AG04450 (cell line): ENCODE measurements at regions not wholly inside any gene's neighbourhood (a gene's known extent, or its start where the extent isn't known, plus 50 kb on each side); places are given as distances from the start of the nearest gene placed in this dataset.

Experiments used
- CTCF ChIA-PET: fragments of 300-600, 350-600 bp; formaldehyde crosslinking; extraction: SDS; loops from one replicate; lab custom pipeline; 2022; ENCODE audit warnings: antibody characterized with exemption, inconsistent platforms; lab: Charles Lee
- POLR2A ChIA-PET: fragments of 350-600 bp; formaldehyde crosslinking; extraction: SDS; loops from one replicate; lab custom pipeline; 2021; ENCODE audit warnings: antibody characterized with exemption, inconsistent platforms; lab: Yijun Ruan, JAX
- DNase-seq: peaks from one replicate; pipeline ENCODE4 v3.0.0-alpha.2; 2011; ENCODE audit warnings: low read depth, low spot score
- H3K27ac ChIP-seq: one replicate; pipeline ENCODE4 v1.5.1; 2012; ENCODE audit warnings: low read depth, low read length, control low read depth
- H3K27me3 ChIP-seq: one replicate; pipeline ENCODE4 v1.6.0; 2012; ENCODE audit warnings: low read length; ENCODE audit not compliant: control insufficient read depth, insufficient read depth
- H3K4me3 ChIP-seq: 2 replicates; pipeline ENCODE4 v1.5.1; 2011; ENCODE audit warnings: mild to moderate bottlenecking, low read depth, low read length, control low read depth
- H3K9me3 ChIP-seq: 2 replicates; pipeline ENCODE4 v1.5.1; 2012; ENCODE audit warnings: low read length; ENCODE audit not compliant: control insufficient read depth, insufficient read depth
- TF ChIP-seq, protein P1 (sequence below): IDR thresholded peaks from 2 replicates; pipeline ENCODE4 v1.5.1; 2011; ENCODE audit warnings: low read depth, low read length, control low read depth, inconsistent platforms

DNA sequence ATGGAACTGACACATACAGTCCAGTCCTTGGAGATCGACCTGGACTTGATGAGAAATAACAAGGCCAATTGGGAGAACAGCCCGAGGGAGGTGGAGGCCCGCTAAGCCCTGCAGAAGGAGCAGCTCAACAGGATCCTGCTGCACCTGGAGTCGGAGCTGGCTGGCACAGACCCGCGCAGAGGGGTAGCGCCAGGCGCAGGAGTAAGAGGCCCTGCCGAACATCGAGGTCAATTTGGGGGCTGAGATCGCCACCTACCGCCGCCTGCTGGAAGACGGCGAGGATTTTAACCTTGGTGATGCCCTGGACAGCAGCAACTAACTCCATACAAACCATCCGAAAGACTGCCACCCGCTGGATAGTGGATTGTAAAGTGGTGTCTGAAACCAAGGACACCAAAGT is 1610.1 kb upstream of the ACO1 start:
- peaks cover 12% of the 10 kb centered on the region for H3K9me3 ChIP-seq
- H3K27me3 ChIP-seq = no peaks in the 10 kb centered on the region
- ChIA-PET CTCF (no interaction called here), POLR2A (no interaction called here)
- no peak overlapping the region for H3K4me3 ChIP-seq
- TF ChIP-seq, protein P1, sequence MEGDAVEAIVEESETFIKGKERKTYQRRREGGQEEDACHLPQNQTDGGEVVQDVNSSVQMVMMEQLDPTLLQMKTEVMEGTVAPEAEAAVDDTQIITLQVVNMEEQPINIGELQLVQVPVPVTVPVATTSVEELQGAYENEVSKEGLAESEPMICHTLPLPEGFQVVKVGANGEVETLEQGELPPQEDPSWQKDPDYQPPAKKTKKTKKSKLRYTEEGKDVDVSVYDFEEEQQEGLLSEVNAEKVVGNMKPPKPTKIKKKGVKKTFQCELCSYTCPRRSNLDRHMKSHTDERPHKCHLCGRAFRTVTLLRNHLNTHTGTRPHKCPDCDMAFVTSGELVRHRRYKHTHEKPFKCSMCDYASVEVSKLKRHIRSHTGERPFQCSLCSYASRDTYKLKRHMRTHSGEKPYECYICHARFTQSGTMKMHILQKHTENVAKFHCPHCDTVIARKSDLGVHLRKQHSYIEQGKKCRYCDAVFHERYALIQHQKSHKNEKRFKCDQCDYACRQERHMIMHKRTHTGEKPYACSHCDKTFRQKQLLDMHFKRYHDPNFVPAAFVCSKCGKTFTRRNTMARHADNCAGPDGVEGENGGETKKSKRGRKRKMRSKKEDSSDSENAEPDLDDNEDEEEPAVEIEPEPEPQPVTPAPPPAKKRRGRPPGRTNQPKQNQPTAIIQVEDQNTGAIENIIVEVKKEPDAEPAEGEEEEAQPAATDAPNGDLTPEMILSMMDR = no peak
- H3K27ac ChIP-seq = no peak overlapping the region
- no peak for DNase-seq

DNA sequence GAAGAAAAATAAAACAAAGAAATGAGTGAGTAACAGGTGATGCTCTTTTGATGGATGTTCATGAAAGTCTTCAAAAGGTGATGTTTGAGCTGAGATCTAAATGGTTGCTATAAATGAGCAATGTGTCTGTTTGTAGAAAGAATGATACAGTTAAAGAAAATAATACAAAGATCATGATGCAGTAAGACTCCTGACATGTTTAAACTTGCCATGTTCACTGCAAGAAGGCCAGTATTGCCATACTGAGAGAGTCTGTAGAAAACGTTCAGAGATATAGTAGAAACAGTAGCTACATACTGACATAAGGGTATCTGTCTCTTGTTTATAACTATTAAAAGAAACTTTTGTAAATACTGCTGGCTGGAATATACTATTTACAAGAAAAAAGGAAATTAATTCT is 1609.2 kb upstream of the ACO1 start:
- Histone ChIP-seq H3K27me3 (no peaks in the 10 kb centered on the region), H3K27ac (no peak overlapping the region), H3K4me3 (no peak overlapping the region), H3K9me3 (peaks cover 12% of the 10 kb centered on the region)
- CTCF ChIA-PET = interaction anchor here (0.5 kb wide), 1 partner anchor 296 kb away, joined by 3 read pairs; no protein-coding TSS in a partner anchor
- TF ChIP-seq, protein P1 = no peak
- POLR2A ChIA-PET = no interaction called here
- no peak for DNase-seq

DNA sequence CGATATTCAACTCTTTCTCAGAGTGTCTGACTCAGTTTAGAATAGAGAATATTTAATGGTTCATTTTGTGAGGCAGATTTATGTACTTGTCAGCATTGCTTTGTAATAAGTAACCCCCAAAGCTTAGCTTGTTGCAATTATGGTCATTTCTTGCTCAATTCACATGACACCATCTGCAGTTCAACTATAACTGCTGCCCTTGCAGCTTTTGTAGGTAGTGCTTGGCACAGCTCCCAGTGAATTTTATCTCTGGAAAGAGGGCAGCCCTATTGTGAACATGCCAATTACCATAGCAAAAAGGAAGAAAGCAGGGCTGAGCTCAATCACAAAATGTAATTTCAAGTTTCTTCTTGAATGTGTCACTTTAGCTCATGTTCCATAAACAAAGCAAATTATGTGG is 1587.7 kb upstream of the ACO1 start:
- Histone ChIP-seq H3K27ac (no peak overlapping the region), H3K4me3 (no peak overlapping the region), H3K9me3 (peaks cover 14% of the 10 kb centered on the region), H3K27me3 (no peaks in the 10 kb centered on the region)
- no peak for DNase-seq
- ChIA-PET CTCF (no interaction called here), POLR2A (no interaction called here)
- TF ChIP-seq, protein P1 = no peak

DNA sequence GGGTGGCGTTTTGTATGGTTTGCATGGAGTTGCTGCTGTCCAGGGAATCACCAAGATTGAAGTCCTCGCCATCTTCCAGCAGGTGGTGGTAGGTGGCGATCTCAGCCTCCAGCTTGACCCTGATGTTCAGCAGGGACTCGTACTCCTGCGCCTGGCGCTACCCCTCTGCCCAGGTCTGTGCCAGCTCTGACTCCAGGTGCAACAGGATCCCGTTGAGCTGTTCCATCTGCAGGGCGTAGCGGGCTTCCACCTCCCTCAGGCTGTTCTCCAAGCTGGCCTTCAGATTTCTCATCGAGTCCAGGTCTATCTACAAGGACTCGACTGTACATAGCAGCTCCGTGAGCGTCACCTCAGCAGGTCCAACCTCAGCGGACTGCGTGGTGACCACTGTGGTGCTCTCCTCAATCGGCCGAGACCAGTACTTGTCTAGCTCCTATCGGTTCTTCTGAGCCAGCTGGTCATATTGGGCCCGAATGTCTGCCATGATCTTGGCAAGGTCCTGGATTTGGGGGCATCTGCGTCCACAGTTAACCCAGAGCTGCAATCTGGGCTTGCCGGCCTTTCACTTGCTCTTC is 1584.8 kb upstream of the ACO1 start:
- Histone ChIP-seq H3K27me3 (no peaks in the 10 kb centered on the region), H3K4me3 (no peak overlapping the region), H3K27ac (no peak overlapping the region), H3K9me3 (peaks cover 14% of the 10 kb centered on the region)
- TF ChIP-seq, protein P1 = no peak
- no peak for DNase-seq
- CTCF ChIA-PET = no interaction called here
- POLR2A ChIA-PET = no interaction called here

DNA sequence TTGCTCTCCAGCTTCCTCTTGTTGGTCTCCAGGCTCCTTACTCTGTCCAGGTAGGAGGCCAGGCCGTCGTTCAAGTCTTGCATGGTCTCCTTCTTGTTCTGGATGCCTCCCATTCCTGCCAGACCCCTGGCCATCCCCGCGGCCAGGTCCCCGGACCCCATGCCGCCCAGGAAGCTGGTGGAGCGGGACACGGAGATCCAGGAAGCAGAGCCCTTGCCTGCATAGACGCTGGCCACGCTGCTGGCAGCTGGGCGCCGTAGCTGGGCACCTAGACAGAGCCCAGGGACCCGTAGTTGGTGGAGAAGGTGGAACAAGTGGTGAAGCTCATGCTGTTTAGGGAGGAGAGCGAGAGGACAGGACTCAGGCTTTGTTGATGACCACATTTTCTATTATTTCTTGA is 1584.0 kb upstream of the ACO1 start:
- Histone ChIP-seq H3K27ac (no peak overlapping the region), H3K4me3 (no peak overlapping the region), H3K27me3 (no peaks in the 10 kb centered on the region), H3K9me3 (peaks cover 14% of the 10 kb centered on the region)
- TF ChIP-seq, protein P1 = no peak
- DNase-seq = no peak
- POLR2A ChIA-PET = no interaction called here
- CTCF ChIA-PET = no interaction called here
